Lung microvascular endothelial cell (primary cell): ENCODE measurements at regions not wholly inside any gene's neighbourhood (a gene's known extent, or its start where the extent isn't known, plus 50 kb on each side); places are given as distances from the start of the nearest gene placed in this dataset.
"Not testable (repeated sequence)": the region's sequence is repeated elsewhere in the genome, so short reads cannot be mapped to it uniquely, and the experiment has no call there.

ENCODE experiments used
- DNase-seq, 2 donors: peaks; one replicate each; pipeline versions ENCODE4 v3.0.0 to v3.0.0-alpha.2; 2010; ENCODE audit warnings: low read depth in 2 of 2

GRCh38 chr6:14986370-14986769, 259.5 kb upstream of the JARID2 start:
- no peak for DNase-seq

- no peak for DNase-seq
These were observed 258.4 kb upstream of the JARID2 start for GRCh38 chr6:14987490-14987889.

DNA sequence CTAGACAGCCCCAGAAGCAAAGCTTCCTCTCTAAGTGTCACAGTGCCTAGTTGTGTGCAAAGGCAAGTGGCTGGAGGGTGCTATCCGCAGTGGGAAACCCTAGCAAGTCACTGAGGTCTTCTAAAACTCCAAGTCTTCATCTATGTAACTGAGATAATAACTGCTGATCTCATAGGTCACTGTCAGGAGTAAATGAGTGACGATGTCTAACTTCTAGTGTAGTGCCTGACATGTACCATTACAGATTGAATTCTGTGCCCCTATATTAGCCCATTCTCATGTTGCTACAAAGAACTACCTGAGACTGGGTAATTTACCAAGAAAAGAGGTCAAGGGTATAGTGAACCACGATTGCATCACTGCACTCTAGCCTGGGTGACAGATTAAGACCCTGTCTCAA, 253.5 kb upstream of the JARID2 start:
- no peak for DNase-seq

- no peak for DNase-seq
These were observed 250.7 kb upstream of the JARID2 start for GRCh38 chr6:14995208-14995607.

- no peak for DNase-seq
These were observed 249.8 kb upstream of the JARID2 start for GRCh38 chr6:14995966-14996602.

- no peak for DNase-seq
These were observed 249.0 kb upstream of the JARID2 start for GRCh38 chr6:14996892-14997291.

DNA sequence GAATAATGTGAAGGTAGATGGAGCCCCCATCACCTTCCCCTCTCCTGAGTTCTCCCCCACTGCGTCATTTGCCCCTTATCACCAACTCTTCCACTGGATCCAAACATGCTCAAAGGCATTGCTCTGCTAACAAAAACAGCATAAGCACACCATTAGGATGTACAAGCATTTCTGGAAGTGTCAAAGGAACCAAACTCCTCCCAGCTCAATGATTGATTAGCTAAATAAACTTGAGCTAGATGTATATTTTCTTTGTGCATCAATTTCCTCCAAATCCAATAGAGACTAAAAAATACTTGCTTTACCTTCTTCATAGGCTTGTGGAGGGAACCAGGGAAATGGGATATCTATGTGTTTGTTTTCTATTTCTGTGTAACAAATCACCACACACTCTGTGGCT, 248.4 kb upstream of the JARID2 start:
- no peak for DNase-seq

- DNase-seq: no peak
These were observed 246.8 kb upstream of the JARID2 start for GRCh38 chr6:14999106-14999505.

GRCh38 chr6:15001326-15001910, 244.5 kb upstream of the JARID2 start:
- no peak for DNase-seq

- no peak for DNase-seq
These were observed 237.6 kb upstream of the JARID2 start for GRCh38 chr6:15008269-15008668.

DNA sequence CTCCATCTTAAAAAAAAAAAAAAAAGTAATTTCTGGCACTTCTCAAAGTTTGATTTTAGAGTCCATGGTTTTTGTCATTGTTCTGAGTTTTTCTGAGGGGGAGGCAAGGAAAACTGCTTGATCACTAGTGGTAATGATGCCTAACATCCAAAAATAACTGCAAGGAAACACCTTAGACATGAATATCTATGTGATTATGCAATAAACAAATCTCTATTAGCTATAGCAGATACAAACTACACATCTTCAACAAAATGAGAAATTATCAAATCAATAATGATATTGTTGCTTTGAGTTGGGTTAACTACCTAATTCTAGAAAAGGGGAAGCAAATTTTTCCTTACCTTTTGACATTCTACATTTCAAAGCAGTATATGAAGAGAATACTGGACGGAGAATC, 230.9 kb upstream of the JARID2 start:
- DNase-seq: no peak

DNA sequence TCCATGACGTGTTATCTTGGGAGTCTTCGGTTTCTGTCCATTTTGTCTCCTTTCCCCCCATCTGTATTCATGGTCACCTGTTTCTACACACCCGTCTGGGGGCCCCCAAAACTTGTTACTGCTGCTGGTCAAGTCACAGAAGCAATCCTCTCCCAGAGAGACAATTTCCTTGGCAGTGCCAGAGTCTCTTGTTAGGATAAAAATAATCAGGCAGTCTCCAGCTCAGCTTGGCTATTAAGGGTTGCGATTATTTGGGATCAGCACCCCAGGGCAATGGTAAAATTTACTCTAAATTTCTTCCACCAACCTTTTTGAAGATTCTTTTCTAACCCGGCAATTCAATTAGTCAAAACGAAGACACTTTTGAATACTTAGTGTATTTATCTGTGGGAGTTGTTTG, 229.1 kb upstream of the JARID2 start:
- DNase-seq: no peak

DNA sequence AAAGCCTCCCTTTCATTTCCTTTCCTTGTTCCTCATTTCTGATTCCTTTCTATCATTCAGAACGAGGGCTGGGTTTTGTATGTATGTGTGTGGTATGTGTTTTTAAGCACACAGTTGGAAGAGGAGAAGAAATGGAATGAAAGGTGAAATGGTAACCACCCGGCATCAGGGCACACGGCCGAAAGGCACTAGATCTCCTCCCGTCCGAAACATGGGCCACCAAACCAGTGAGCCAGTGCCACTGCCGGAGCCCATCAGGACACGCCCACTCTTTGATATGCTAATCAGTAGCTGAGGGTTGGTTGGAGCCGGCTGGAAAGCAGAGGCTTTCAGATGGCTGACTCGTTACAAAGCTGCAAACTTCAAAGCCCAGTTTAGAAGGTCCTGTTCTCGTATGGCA, 228.6 kb upstream of the JARID2 start:
- DNase-seq: no peak

- DNase-seq: no peak
These were observed 228.1 kb upstream of the JARID2 start for GRCh38 chr6:15017803-15018202.

DNA sequence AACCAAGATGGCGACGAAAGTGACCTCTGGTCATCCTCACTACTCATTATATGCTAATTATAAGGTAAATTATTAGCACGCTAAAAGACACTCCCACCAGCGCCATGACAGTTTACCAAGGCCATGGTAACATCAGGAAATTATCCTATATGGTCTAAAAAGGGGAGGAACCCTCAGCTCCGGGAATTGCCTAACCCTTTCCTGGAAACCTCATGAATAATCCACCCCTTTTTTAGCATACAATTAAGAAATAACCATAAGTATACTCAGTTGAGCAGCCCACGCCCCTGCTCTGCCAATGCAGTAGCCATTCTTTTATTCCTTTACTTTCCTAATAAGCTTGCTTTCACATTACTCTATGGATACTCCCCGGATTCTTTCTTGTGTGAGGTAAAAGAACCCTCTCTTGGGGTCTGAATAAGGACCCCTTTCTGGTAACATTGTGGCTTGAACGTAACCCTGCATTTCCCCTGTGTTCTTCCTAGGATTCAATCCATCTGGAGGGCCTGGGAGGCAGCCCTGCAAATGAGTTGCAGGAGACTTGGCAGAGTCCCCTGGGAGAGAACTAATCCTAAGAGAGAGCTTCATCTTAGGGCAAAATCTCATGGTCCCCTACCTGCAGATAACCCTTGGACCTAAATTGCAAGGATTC, 225.6 kb upstream of the JARID2 start:
- no peak for DNase-seq

DNA sequence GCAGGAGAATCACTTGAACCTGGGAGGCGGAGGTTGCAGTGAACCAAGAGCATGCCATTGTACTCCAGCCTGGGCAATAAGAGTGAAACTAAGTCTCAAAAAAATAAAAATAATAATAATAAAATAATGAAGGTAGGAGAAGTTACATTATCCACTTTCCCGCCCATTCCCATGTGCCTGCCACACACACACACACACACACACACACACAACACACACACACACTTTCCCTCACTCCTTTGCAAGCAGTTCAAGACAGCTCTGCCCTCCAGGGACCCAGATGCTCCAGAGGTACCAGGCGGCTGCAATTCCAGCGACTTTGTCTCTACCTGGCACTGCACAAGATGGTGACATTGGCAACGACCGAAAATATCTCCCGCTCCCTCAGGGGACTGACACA, 224.8 kb upstream of the JARID2 start:
- no peak for DNase-seq

DNA sequence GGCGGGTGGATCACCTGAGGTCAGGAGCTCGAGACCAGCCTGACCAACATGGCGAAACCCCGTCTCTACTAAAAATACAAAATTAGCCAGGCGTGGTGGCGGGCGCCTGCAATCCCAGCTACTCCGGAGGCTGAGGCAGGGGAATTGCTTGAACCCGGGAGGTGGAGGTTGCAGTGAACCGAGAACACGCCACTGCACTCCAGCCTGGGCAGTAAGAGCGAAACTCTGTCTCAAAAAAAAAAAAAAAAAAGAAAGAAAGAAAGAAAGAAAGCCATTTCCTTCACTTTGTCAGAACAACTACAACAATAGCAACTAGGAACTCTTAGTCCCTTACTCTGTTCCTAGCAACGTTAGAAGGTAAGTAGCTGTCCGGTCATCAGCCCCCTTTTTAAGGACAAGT, 222.9 kb upstream of the JARID2 start:
- DNase-seq: not testable (repeated sequence)

- no peak for DNase-seq
These were observed 222.4 kb upstream of the JARID2 start for GRCh38 chr6:15023448-15023847.

DNA sequence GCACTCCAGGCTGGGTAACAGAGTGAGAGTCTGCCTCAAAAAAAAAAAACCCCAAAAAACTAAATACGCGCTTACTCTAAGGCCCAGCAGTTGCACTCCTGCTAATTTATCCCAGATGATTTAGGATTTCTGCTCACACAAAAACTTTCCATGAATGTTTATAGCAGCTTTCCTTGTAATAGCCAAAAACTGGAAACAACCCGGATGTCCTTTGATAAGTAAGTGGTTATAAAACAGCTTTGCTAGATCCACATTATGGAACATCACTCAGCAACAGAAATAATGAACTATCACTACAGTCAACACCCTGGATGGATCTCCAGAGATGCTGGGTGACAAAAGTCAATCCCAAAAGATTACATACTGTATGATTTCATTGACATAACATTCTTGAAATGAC, 220.4 kb upstream of the JARID2 start:
- DNase-seq: peak in 1 of 2 donors; percentile 35

DNA sequence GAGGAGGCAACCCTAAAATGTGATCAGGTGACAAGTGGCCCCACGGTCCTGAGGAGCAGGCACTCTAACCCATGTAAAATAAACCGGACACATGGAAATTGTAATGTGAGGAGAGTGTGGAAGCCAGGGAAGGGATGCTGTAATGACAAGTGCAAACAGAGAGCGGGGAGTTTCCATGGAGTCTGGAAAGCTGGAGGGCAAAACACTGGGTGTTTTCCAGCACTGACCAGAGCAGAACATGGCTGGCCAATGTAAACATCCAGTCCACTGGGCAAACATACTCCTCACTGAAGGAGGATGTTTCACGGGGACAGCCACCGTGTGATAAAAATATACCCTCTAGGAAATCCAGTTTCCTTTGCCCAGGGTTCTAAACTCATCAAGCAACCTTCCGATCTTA, 219.0 kb upstream of the JARID2 start:
- peak in 1 of 2 donors; percentile 95 for DNase-seq

GRCh38 chr6:15027472-15027871, 218.4 kb upstream of the JARID2 start:
- DNase-seq: no peak

- no peak for DNase-seq
These were observed 213.9 kb upstream of the JARID2 start for GRCh38 chr6:15032015-15032414.

DNA sequence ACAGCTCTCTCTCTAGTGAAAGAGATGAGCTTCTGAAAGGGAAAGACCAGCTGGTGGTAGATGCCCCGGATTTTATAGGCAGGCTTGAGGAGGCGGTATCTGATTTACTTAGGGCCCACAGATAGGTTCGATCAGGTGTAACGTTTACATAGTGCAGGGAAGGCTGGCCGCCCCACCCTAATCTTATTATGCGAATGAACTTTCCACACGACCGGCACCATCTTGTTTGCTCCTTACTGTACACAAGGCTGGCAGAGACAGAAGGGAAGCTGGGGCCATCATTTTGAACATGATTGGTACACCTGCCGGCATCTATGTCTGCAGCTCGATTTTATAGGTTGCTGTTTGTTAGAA, 212.0 kb upstream of the JARID2 start:
- no peak for DNase-seq
